GM23248 (cell line): ENCODE measurements at regions not wholly inside any gene's neighbourhood (a gene's known extent, or its start where the extent isn't known, plus 50 kb on each side); places are given as distances from the start of the nearest gene placed in this dataset. TPM values are rescaled to one million over a fixed set of nuclear protein-coding genes. Genes with fewer than 3 reads are reported as not detected.

Source experiments
- DNase-seq: peaks from one replicate; pipeline ENCODE4 v3.0.0-alpha.2; 2015
- H2AFZ ChIP-seq: fragments of 200-600 bp; sonication (generic); 2 replicates; pipeline ENCODE4 v1.6.1; 2016; ENCODE audit warnings: antibody characterized with exemption
- H3F3A ChIP-seq: fragments of 200-600 bp; sonication (generic); 2 replicates; pipeline ENCODE4 v1.6.1; 2016; ENCODE audit warnings: mild to moderate bottlenecking, antibody characterized with exemption, mixed run types; ENCODE audit not compliant: insufficient read depth
- H3K27ac ChIP-seq: fragments of 200-600 bp; sonication (generic); 2 replicates; pipeline ENCODE4 v1.5.1; 2016; ENCODE audit warnings: mild to moderate bottlenecking
- H3K27me3 ChIP-seq: fragments of 200-600 bp; sonication (generic); replicated peaks from 2 replicates; pipeline ENCODE4 v1.6.1; 2016; ENCODE audit warnings: mild to moderate bottlenecking; ENCODE audit not compliant: insufficient read depth
- H3K36me3 ChIP-seq: fragments of 200-600 bp; sonication (generic); 2 replicates; pipeline ENCODE4 v1.6.1; 2016; ENCODE audit warnings: low read depth, mild to moderate bottlenecking
- H3K4me1 ChIP-seq: fragments of 200-600 bp; sonication (generic); 2 replicates; pipeline ENCODE4 v1.6.1; 2016; ENCODE audit warnings: mild to moderate bottlenecking; ENCODE audit not compliant: insufficient read depth
- H3K4me2 ChIP-seq: fragments of 200-600 bp; sonication (generic); one replicate; pipeline ENCODE4 v1.6.1; 2016; ENCODE audit warnings: mild to moderate bottlenecking; ENCODE audit not compliant: unreplicated experiment
- H3K4me3 ChIP-seq: fragments of 200-600 bp; sonication (generic); 2 replicates; pipeline ENCODE4 v1.5.1; 2016; ENCODE audit warnings: mild to moderate bottlenecking
- H3K79me2 ChIP-seq: fragments of 200-600 bp; sonication (generic); 2 replicates; pipeline ENCODE4 v1.6.1; 2016; ENCODE audit warnings: mild to moderate bottlenecking; ENCODE audit not compliant: insufficient read depth
- H3K9ac ChIP-seq: fragments of 200-600 bp; sonication (generic); 2 replicates; pipeline ENCODE4 v1.6.1; 2016; ENCODE audit warnings: mild to moderate bottlenecking
- H3K9me2 ChIP-seq: fragments of 200-600 bp; sonication (generic); 2 replicates; pipeline ENCODE4 v1.6.1; 2016; ENCODE audit warnings: mixed run types, mild to moderate bottlenecking, moderate library complexity; ENCODE audit not compliant: insufficient read depth
- H3K9me3 ChIP-seq: fragments of 200-600 bp; sonication (generic); one replicate; pipeline ENCODE4 v1.6.1; 2017; ENCODE audit warnings: low read depth
- H4K20me1 ChIP-seq: fragments of 200-600 bp; sonication (generic); 2 replicates; pipeline ENCODE4 v1.6.0; 2016; ENCODE audit not compliant: insufficient read depth
- EZH2 ChIP-seq: fragments of 200-600 bp; sonication (generic); IDR thresholded peaks from 2 replicates; pipeline ENCODE4 v1.6.1; 2018; ENCODE audit warnings: antibody characterized with exemption, mild to moderate bottlenecking; ENCODE audit not compliant: insufficient read depth, poor library complexity, severe bottlenecking
- EZH2phosphoT487 ChIP-seq: fragments of 200-600 bp; sonication (generic); IDR thresholded peaks from 2 replicates; pipeline ENCODE4 v1.6.1; 2018; ENCODE audit warnings: antibody characterized with exemption, moderate library complexity, mild to moderate bottlenecking, low read depth; ENCODE audit not compliant: insufficient read depth
- WGBS, 2 experiments: methylation state at CpG; one replicate each; pipeline ENCODE4 v1.1.6; 2015 to 2017; ENCODE audit warnings: low lambda C conversion rate in 2 of 2, low coverage in 1 of 2; ENCODE audit errors: missing lambda C conversion rate in 2 of 2; 5-methylcytosine and 5-hydroxymethylcytosine counted together
- in situ Hi-C: fragments of 300-500 bp; cut with MboI; formaldehyde crosslinking; loops from 2 replicates; pipeline ENCODE4 v1.15.0; 2020
- small RNA-seq: library from RNA; depleted of rRNA; stranded (forward); fragments of <200 nt; gene quantifications from one replicate; pipeline ENCODE3, GENCODE V24; 2014; ENCODE audit warnings: low read depth, low replicate concordance

- H3F3A ChIP-seq, result no peaks in the 10 kb centered on the region
- H3K79me2 ChIP-seq, result no peaks in the 10 kb centered on the region
- H3K36me3 ChIP-seq, result no peaks in the 10 kb centered on the region
- no peaks in the 10 kb centered on the region for H3K9me2 ChIP-seq
- no peak overlapping the region for H3K4me3 ChIP-seq
- H3K27ac ChIP-seq, result no peak overlapping the region
- H3K4me1 ChIP-seq, result no peaks in the 10 kb centered on the region
- no peaks in the 10 kb centered on the region for H4K20me1 ChIP-seq
- H2AFZ ChIP-seq, result no peak overlapping the region
- H3K9me3 ChIP-seq, result no peaks in the 10 kb centered on the region
- no peak for DNase-seq
- H3K4me2 ChIP-seq, result no peak overlapping the region
- no peaks in the 10 kb centered on the region for H3K27me3 ChIP-seq
- H3K9ac ChIP-seq, result no peak overlapping the region
- TF ChIP-seq EZH2phosphoT487 (no peak), EZH2 (no peak)
- in situ Hi-C loops, result no loop called here
Observed at GRCh38 chr5:121793791-121794190, 57.9 kb upstream of the FTMT start.

DNA sequence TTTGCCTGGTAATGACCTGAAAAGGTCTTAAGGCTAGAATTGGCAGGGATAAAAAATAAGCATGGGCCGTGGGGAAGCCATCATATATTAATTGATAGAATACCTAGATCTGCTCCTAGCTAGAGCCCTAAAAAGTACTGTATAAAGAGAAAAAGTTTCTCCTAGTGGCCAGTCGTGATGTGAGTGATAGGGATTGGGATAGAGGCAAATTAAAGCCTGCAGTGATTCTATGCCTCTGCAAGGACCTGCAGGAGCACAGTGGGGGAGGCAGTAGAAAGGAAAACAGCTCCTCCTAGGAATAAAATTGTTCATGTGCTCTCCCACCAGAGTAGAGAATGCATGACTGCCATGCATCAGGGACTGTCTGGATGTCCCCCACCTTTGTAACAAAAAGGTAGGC lies 56.2 kb upstream of the FTMT start:
- Histone ChIP-seq H3F3A (no peaks in the 10 kb centered on the region), H3K4me1 (no peaks in the 10 kb centered on the region), H3K4me2 (no peak overlapping the region), H3K27ac (no peak overlapping the region), H3K27me3 (no peaks in the 10 kb centered on the region), H3K9ac (no peak overlapping the region), H3K9me3 (no peaks in the 10 kb centered on the region), H3K79me2 (no peaks in the 10 kb centered on the region), H3K9me2 (no peaks in the 10 kb centered on the region), H3K4me3 (no peak overlapping the region), H2AFZ (no peak overlapping the region), H4K20me1 (no peaks in the 10 kb centered on the region), H3K36me3 (no peaks in the 10 kb centered on the region)
- TF ChIP-seq EZH2phosphoT487 (no peak), EZH2 (no peak)
- in situ Hi-C loops, result no loop called here
- WGBS, 2 experiments, result 13 to 18% methylated on average over 2 of the region's 2 CpGs
- no peak for DNase-seq

DNA sequence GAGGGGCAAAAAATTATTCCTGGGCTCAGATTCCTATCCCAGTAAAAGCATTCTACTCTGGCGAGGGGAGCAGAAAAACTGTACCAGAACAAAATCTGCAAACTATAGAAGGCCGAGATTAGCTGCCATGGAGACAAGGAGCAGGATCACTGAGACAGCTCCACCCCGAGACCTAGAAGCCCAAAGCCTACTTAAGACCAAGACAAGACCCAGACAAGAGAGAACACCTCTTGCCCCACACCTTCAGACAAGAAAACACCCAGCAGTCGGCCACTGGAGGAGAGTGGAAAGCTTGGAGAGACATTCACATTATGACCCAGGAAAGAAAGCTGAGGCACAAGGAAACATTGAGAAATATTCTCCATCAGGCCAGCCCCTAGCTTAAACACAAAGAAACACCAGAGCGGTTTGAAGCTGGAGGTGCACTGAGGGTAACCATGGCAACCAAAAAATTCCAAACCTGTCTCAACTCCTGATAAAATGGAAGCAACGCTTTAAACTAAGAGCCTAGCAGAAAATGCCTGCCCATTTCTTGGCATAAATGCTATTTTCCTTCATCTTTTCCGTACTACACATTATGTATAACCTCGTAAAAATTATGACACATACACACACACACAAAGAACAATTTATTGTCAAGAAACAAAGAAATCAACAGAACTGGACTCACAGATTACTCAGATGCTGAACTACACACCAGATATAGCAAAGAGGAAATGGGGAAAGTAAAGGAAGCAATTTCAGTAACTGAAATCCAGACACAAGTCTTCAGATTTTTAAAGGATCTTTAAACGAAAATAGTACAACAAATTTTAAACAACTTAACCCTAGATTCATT lies 53.8 kb upstream of the FTMT start:
- H3K9me3 ChIP-seq, result no peaks in the 10 kb centered on the region
- H3K9me2 ChIP-seq, result no peaks in the 10 kb centered on the region
- H3K4me2 ChIP-seq, result no peak overlapping the region
- TF ChIP-seq EZH2phosphoT487, result no peak
- no peaks in the 10 kb centered on the region for H3K79me2 ChIP-seq
- in situ Hi-C loops, result no loop called here
- H3K27ac ChIP-seq, result no peak overlapping the region
- no peaks in the 10 kb centered on the region for H4K20me1 ChIP-seq
- H2AFZ ChIP-seq, result no peak overlapping the region
- 27 to 29% methylated on average over 9 of the region's 9 CpGs for WGBS, 2 experiments
- H3F3A ChIP-seq, result no peaks in the 10 kb centered on the region
- no peaks in the 10 kb centered on the region for H3K27me3 ChIP-seq
- H3K36me3 ChIP-seq, result no peaks in the 10 kb centered on the region
- no peaks in the 10 kb centered on the region for H3K4me1 ChIP-seq
- no peak overlapping the region for H3K4me3 ChIP-seq
- DNase-seq, result no peak
- no peak overlapping the region for H3K9ac ChIP-seq

Small RNA genes lying in the stretch of these regions (small RNA-seq; reads per million reads assigned to genes)
- gene AC010350.1, result not detected
